SU-DHL-6 (cell line): ENCODE measurements at regions not wholly inside any gene's neighbourhood (a gene's known extent, or its start where the extent isn't known, plus 50 kb on each side); places are given as distances from the start of the nearest gene placed in this dataset.

Experiments
- H2AFZ ChIP-seq: fragments of 200-600 bp; sonication (generic); 2 replicates; pipeline ENCODE4 v1.6.1; 2014; ENCODE audit warnings: low read depth, mild to moderate bottlenecking, moderate library complexity, mixed read lengths, antibody characterized with exemption, low read length; ENCODE audit not compliant: severe bottlenecking
- H3F3A ChIP-seq: fragments of 200-600 bp; shearing (Covaris generic); 2 replicates; pipeline ENCODE4 v1.6.0; 2016; ENCODE audit warnings: antibody characterized with exemption, mild to moderate bottlenecking; ENCODE audit not compliant: insufficient read depth
- H3K27ac ChIP-seq: fragments of 200-600 bp; sonication (generic); 2 replicates; pipeline ENCODE4 v1.5.1; 2016; ENCODE audit warnings: low read depth, mild to moderate bottlenecking, low read length, moderate library complexity, mixed read lengths
- H3K27me3 ChIP-seq: fragments of 200-600 bp; sonication (generic), shearing (Covaris generic); 2 replicates; pipeline ENCODE4 v1.6.0; 2014; ENCODE audit warnings: mild to moderate bottlenecking, low read length
- H3K36me3 ChIP-seq: fragments of 200-600 bp; sonication (generic); 2 replicates; pipeline ENCODE4 v1.6.1; 2014; ENCODE audit warnings: mild to moderate bottlenecking, low read length, mixed read lengths
- H3K4me2 ChIP-seq: fragments of 300-600, 200-600 bp; shearing (Covaris generic), sonication (generic); 2 replicates; pipeline ENCODE4 v1.6.0; 2014; ENCODE audit warnings: low read length, low read depth, mild to moderate bottlenecking; ENCODE audit not compliant: poor library complexity, severe bottlenecking
- H3K4me3 ChIP-seq: fragments of 200-600 bp; sonication (generic); 2 replicates; pipeline ENCODE4 v1.5.1; 2014; ENCODE audit warnings: antibody characterized with exemption, low read length, mild to moderate bottlenecking, mixed read lengths; ENCODE audit not compliant: insufficient read depth, poor library complexity, severe bottlenecking
- H3K79me2 ChIP-seq: fragments of 200-600 bp; sonication (generic); 2 replicates; pipeline ENCODE4 v1.6.1; 2014; ENCODE audit warnings: mild to moderate bottlenecking, low read length, moderate library complexity; ENCODE audit not compliant: insufficient read depth
- H3K9ac ChIP-seq: fragments of 200-600 bp; sonication (generic); 2 replicates; pipeline ENCODE4 v1.7.0; 2014; ENCODE audit warnings: mild to moderate bottlenecking, low read length
- H3K9me2 ChIP-seq: fragments of 200-600 bp; sonication (generic); replicated peaks from 2 replicates; pipeline ENCODE4 v1.6.1; 2014; ENCODE audit warnings: low read length; ENCODE audit not compliant: insufficient read depth
- H3K9me3 ChIP-seq: fragments of 200-600 bp; sonication (generic); 2 replicates; pipeline ENCODE4 v1.6.1; 2014; ENCODE audit warnings: low read length, mixed read lengths; ENCODE audit not compliant: insufficient read depth
- H4K20me1 ChIP-seq: fragments of 200-600 bp; sonication (generic); 2 replicates; pipeline ENCODE4 v1.6.1; 2014; ENCODE audit warnings: low read depth, mild to moderate bottlenecking, antibody characterized with exemption, low read length, moderate library complexity, mixed read lengths
- CTCF ChIP-seq: fragments of 200-600 bp; sonication (generic); IDR thresholded peaks from one replicate; pipeline ENCODE4 v1.5.1; 2017; ENCODE audit warnings: antibody characterized with exemption, mild to moderate bottlenecking, low read length, moderate library complexity; ENCODE audit not compliant: insufficient read depth, poor library complexity, severe bottlenecking
- EZH2phosphoT487 ChIP-seq: fragments of 200-600 bp; sonication (generic), shearing (Covaris generic); conservative IDR thresholded peaks from 2 replicates; pipeline ENCODE4 v1.6.1; 2018; ENCODE audit warnings: mild to moderate bottlenecking, antibody characterized with exemption, low read length, moderate library complexity, mixed read lengths

- Histone ChIP-seq H3K9ac (no peak overlapping the region), H3K9me3 (no peaks in the 10 kb centered on the region), H3K9me2 (no peaks in the 10 kb centered on the region), H3K79me2 (no peaks in the 10 kb centered on the region), H4K20me1 (no peaks in the 10 kb centered on the region), H3K36me3 (no peaks in the 10 kb centered on the region), H3K27ac (no peak overlapping the region), H3K4me3 (no peak overlapping the region), H2AFZ (no peak overlapping the region), H3F3A (no peaks in the 10 kb centered on the region), H3K4me2 (no peak overlapping the region), H3K27me3 (no peaks in the 10 kb centered on the region)
- TF ChIP-seq CTCF, result no peak
- TF ChIP-seq EZH2phosphoT487, result no peak
Measured at GRCh38 chr16:66238696-66239095, 127.8 kb upstream of the CDH5 start.

DNA sequence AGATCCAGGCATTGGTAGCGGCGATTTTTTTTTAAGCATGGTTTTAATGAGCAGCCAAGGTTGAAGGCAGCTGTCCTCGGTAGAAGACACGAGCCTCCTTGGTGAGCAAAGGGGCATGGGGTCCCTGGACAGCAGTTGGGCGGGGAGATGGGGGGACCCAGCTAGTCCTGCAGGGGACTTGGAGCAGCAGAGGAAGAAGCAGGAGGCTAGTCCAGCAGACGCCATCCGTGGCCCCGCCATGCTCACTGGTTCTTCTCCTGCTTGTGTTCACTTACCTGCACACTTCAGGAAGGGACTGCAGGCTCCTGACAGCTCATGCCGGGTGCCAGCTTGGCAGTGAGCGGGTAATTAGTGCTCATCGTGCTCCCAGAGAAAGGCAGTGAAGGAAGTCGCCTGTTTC is 130.2 kb upstream of the CDH5 start:
- TF ChIP-seq EZH2phosphoT487, result no peak
- no peak for TF ChIP-seq CTCF
- H3K4me2 ChIP-seq, result no peak overlapping the region

GRCh38 chr16:66231452-66232160 is 134.9 kb upstream of the CDH5 start:
- H3K9me2 ChIP-seq, result no peaks in the 10 kb centered on the region
- no peaks in the 10 kb centered on the region for H4K20me1 ChIP-seq
- H2AFZ ChIP-seq, result no peak overlapping the region
- no peaks in the 10 kb centered on the region for H3K36me3 ChIP-seq
- H3F3A ChIP-seq, result no peaks in the 10 kb centered on the region
- H3K9me3 ChIP-seq, result no peaks in the 10 kb centered on the region
- H3K27me3 ChIP-seq, result no peaks in the 10 kb centered on the region
- H3K27ac ChIP-seq, result no peak overlapping the region
- H3K4me3 ChIP-seq, result no peak overlapping the region
- TF ChIP-seq CTCF (no peak), EZH2phosphoT487 (no peak)
- no peak overlapping the region for H3K9ac ChIP-seq
- no peak overlapping the region for H3K4me2 ChIP-seq
- H3K79me2 ChIP-seq, result no peaks in the 10 kb centered on the region

More for the DNA sequence above, 130.2 kb upstream of the CDH5 start:
- no peaks in the 10 kb centered on the region for H3K9me3 ChIP-seq
- H3K79me2 ChIP-seq, result no peaks in the 10 kb centered on the region
- no peak overlapping the region for H2AFZ ChIP-seq
- H3K27me3 ChIP-seq, result no peaks in the 10 kb centered on the region
- H3K27ac ChIP-seq, result no peak overlapping the region
- H4K20me1 ChIP-seq, result no peaks in the 10 kb centered on the region
- H3K9me2 ChIP-seq, result no peaks in the 10 kb centered on the region
- H3K9ac ChIP-seq, result no peak overlapping the region
- H3F3A ChIP-seq, result no peaks in the 10 kb centered on the region
- H3K4me3 ChIP-seq, result no peak overlapping the region
- H3K36me3 ChIP-seq, result no peaks in the 10 kb centered on the region
